ENCODE measurements at regions not wholly inside any gene's neighbourhood (a gene's known extent, or its start where the extent isn't known, plus 50 kb on each side); places are given as distances from the start of the nearest gene placed in this dataset.

- H3K36me3 ChIP-seq (ENCODE audit: control insufficient read depth in 2 of 4, insufficient read depth in 4 of 4, low read length in 3 of 4), result no peaks in the 10 kb centered on the region
- H4K8ac ChIP-seq (ENCODE audit: extremely low read depth, insufficient read depth, low read length), result no peak overlapping the region
- H4K91ac ChIP-seq (replicated peaks; ENCODE audit: insufficient read length, low read length), result no peak overlapping the region
- no peaks in the 10 kb centered on the region for H3K79me2 ChIP-seq (ENCODE audit: control insufficient read depth in 1 of 2, insufficient read depth in 2 of 2, low read length in 2 of 2)
- H2BK5ac ChIP-seq (ENCODE audit: low read depth, low read length), result no peak overlapping the region
- no peak overlapping the region for H2AK5ac ChIP-seq (ENCODE audit: low read depth, low read length)
- no peak overlapping the region for H2BK15ac ChIP-seq (ENCODE audit: low read length)
- no peak overlapping the region for H2BK20ac ChIP-seq (ENCODE audit: low read length)
- H4K5ac ChIP-seq (ENCODE audit: insufficient read length, low read depth, low read length), result no peak overlapping the region
- no peak overlapping the region for H2BK12ac ChIP-seq (ENCODE audit: low read depth, low read length)
- H2BK120ac ChIP-seq (replicated peaks; ENCODE audit: low read depth, low read length), result no peak overlapping the region
- no peak overlapping the region for H3K4me2 ChIP-seq (ENCODE audit: insufficient read depth in 1 of 2, low read depth in 2 of 2, low read length in 2 of 2)
- DNase-seq (ENCODE audit: low read depth in 1 of 2, low spot score in 2 of 2) (no peak), FAIRE-seq (no peak)
- H3K18ac ChIP-seq (ENCODE audit: extremely low read depth, low read length), result no peak overlapping the region
- H4K20me1 ChIP-seq (replicated peaks in 1 of 2; ENCODE audit: control insufficient read depth in 1 of 2, insufficient read depth in 2 of 2, low read length in 2 of 2), result no peaks in the 10 kb centered on the region
- H3K56ac ChIP-seq (replicated peaks; ENCODE audit: insufficient read length, low read depth, low read length), result no peak overlapping the region
- H3K9ac ChIP-seq (replicated peaks in 1 of 4; ENCODE audit: extremely low read depth in 1 of 4, low read depth in 3 of 4, low read length in 3 of 4), result no peak overlapping the region
- H3K4ac ChIP-seq (replicated peaks; ENCODE audit: insufficient read length, low read depth, low read length), result no peak overlapping the region
- H3K9me3 ChIP-seq (ENCODE audit: insufficient read depth in 2 of 2, low read depth in 1 of 2, low read length in 1 of 2), result no peaks in the 10 kb centered on the region
- H3K27ac ChIP-seq (ENCODE audit: low read depth, low read length), result no peak overlapping the region
- H2AFZ ChIP-seq (ENCODE audit: low read length), result no peak overlapping the region
- H3K23me2 ChIP-seq (ENCODE audit: low read depth, low read length), result no peaks in the 10 kb centered on the region
- no peak overlapping the region for H3K14ac ChIP-seq (ENCODE audit: insufficient read length)
- H3K27me3 ChIP-seq (replicated peaks in 1 of 4; ENCODE audit: control insufficient read depth in 3 of 4, extremely low read depth in 1 of 4, insufficient read depth in 3 of 4, low read length in 3 of 4), result no peaks in the 10 kb centered on the region
- no peaks in the 10 kb centered on the region for H3K79me1 ChIP-seq (ENCODE audit: low read depth, low read length)
- H3K4me1 ChIP-seq (replicated peaks in 1 of 4; ENCODE audit: control insufficient read depth in 3 of 4, insufficient read depth in 4 of 4, low read length in 3 of 4), result no peaks in the 10 kb centered on the region
- TF ChIP-seq EP300 (IDR thresholded peaks at IDR 0.05; ENCODE audit: borderline replicate concordance in 1 of 2, low read depth in 2 of 2, low read length in 2 of 2) (no peak), CHD1 (IDR thresholded peaks at IDR 0.05; ENCODE audit: low read depth, low read length) (no peak), RAD21 (IDR thresholded peaks at IDR 0.05 in 1 of 2, conservative IDR thresholded peaks at IDR 0.05 in 1 of 2; ENCODE audit: low read depth in 2 of 2, low read length in 2 of 2) (no peak), CTBP2 (IDR thresholded peaks at IDR 0.05; ENCODE audit: borderline replicate concordance, insufficient read depth, insufficient read length, low read length) (no peak), TEAD4 (IDR thresholded peaks at IDR 0.05; ENCODE audit: low read depth, low read length) (no peak), POLR2A (IDR thresholded peaks at IDR 0.05; ENCODE audit: control extremely low read depth in 1 of 2, low read depth in 2 of 2, low read length in 2 of 2) (no peak), CHD2 (IDR thresholded peaks at IDR 0.05; ENCODE audit: low read length) (no peak), ATF3 (IDR thresholded peaks at IDR 0.05; ENCODE audit: insufficient read depth, low read depth, low read length) (no peak), KDM4A (IDR thresholded peaks at IDR 0.05; ENCODE audit: low read depth, low read length, severe bottlenecking) (no peak), BRCA1 (IDR thresholded peaks at IDR 0.05; ENCODE audit: low read depth, low read length) (no peak), SP2 (IDR thresholded peaks at IDR 0.05; ENCODE audit: low read length) (no peak), RXRA (IDR thresholded peaks at IDR 0.05; ENCODE audit: insufficient read depth, low read depth, low read length) (no peak)
- H3K4me3 ChIP-seq (ENCODE audit: extremely low read depth in 1 of 4, insufficient read depth in 2 of 4, low read depth in 3 of 4, low read length in 4 of 4), result no peak overlapping the region
- POLR2A ChIA-PET (ENCODE audit: partially characterized antibody), result no interaction called here
- CTCF ChIA-PET (ENCODE audit: partially characterized antibody), result interaction anchor here (1.0 kb wide), 1 partner anchor 398 kb away, joined by 3 read pairs; no protein-coding TSS in a partner anchor
- no peak overlapping the region for H3K23ac ChIP-seq (ENCODE audit: insufficient read length)
Observed at GRCh38 chr4:104868533-104868932, 278.1 kb upstream of the TET2 start.

Measured in H1 (cell line).